OCI-LY7 (cell line): ENCODE measurements at regions not wholly inside any gene's neighbourhood (a gene's known extent, or its start where the extent isn't known, plus 50 kb on each side); places are given as distances from the start of the nearest gene placed in this dataset.

ENCODE experiments used
- BruUV-seq: library from RNA; stranded (reverse); fragments of 400-500 nt; replicated peaks from 2 replicates; lab custom pipeline; 2021; lab: Mats Ljungman, UMichigan
- CTCF ChIA-PET: fragments of 300-600 bp; sonication (Branson Sonifier 250); formaldehyde crosslinking; loops from one replicate; lab custom pipeline; 2022; ENCODE audit warnings: antibody characterized with exemption; ENCODE audit not compliant: unreplicated experiment; lab: Charles Lee
- POLR2A ChIA-PET: fragments of 300-600 bp; sonication (Branson Sonifier 250); formaldehyde crosslinking; loops from one replicate; lab custom pipeline; 2022; ENCODE audit warnings: antibody characterized with exemption; lab: Charles Lee
- DNase-seq: peaks from one replicate; pipeline ENCODE4 v3.0.0-alpha.2; 2015; ENCODE audit warnings: low spot score
- H2AFZ ChIP-seq: fragments of 200-600 bp; sonication (generic), shearing (Covaris generic); 2 replicates; pipeline ENCODE4 v1.6.1; 2014; ENCODE audit warnings: mild to moderate bottlenecking, antibody characterized with exemption, low read length, moderate library complexity
- H3K27ac ChIP-seq: fragments of 200-600 bp; sonication (generic); 2 replicates; pipeline ENCODE4 v1.5.1; 2014; ENCODE audit warnings: mixed run types, low read depth, mild to moderate bottlenecking, moderate library complexity, low read length, inconsistent platforms; ENCODE audit not compliant: poor library complexity, severe bottlenecking
- H3K36me3 ChIP-seq: fragments of 200-600 bp; sonication (generic); 2 replicates; pipeline ENCODE4 v1.6.1; 2014; ENCODE audit warnings: mild to moderate bottlenecking, antibody characterized with exemption, low read length, moderate library complexity, mixed read lengths; ENCODE audit not compliant: insufficient read depth
- H3K4me1 ChIP-seq: fragments of 200-600 bp; sonication (generic); 2 replicates; pipeline ENCODE4 v1.5.1; 2014; ENCODE audit warnings: mild to moderate bottlenecking, low read length; ENCODE audit not compliant: insufficient read depth, poor library complexity, severe bottlenecking
- H3K4me2 ChIP-seq: fragments of 200-600 bp; sonication (generic); 2 replicates; pipeline ENCODE4 v1.6.1; 2014; ENCODE audit warnings: mild to moderate bottlenecking, low read length
- H3K4me3 ChIP-seq: fragments of 200-600 bp; sonication (generic); 2 replicates; pipeline ENCODE4 v1.5.1; 2014; ENCODE audit warnings: mild to moderate bottlenecking, low read depth, low read length; ENCODE audit not compliant: poor library complexity, severe bottlenecking
- H3K79me2 ChIP-seq: fragments of 200-600 bp; sonication (generic); 2 replicates; pipeline ENCODE4 v1.6.1; 2016; ENCODE audit warnings: low read depth, mild to moderate bottlenecking, low read length, moderate library complexity, mixed read lengths; ENCODE audit not compliant: insufficient read depth
- H3K9me2 ChIP-seq: fragments of 200-600 bp; sonication (generic); 2 replicates; pipeline ENCODE4 v1.6.1; 2016; ENCODE audit warnings: mild to moderate bottlenecking, low read length, mixed read lengths; ENCODE audit not compliant: insufficient read depth
- H3K9me3 ChIP-seq: fragments of 200-600 bp; sonication (generic); 2 replicates; pipeline ENCODE4 v1.6.1; 2014; ENCODE audit warnings: mild to moderate bottlenecking, mixed run types, low read length, mixed read lengths
- H4K20me1 ChIP-seq: fragments of 200-600 bp; sonication (generic); 2 replicates; pipeline ENCODE4 v1.6.1; 2014; ENCODE audit warnings: mild to moderate bottlenecking, antibody characterized with exemption, low read length, moderate library complexity, mixed read lengths; ENCODE audit not compliant: insufficient read depth
- EZH2phosphoT487 ChIP-seq: fragments of 200-600 bp; sonication (generic); IDR thresholded peaks from 2 replicates; pipeline ENCODE4 v1.6.1; 2018; ENCODE audit warnings: low read depth, borderline replicate concordance, mild to moderate bottlenecking, mixed run types, antibody characterized with exemption, low read length, moderate library complexity, mixed read lengths
- intact Hi-C: fragments of 100-400 bp; cut with micrococcal nuclease; formaldehyde crosslinking; loops from one replicate; pipeline ENCODE4 v1.10.0; 2022; ENCODE audit not compliant: unreplicated experiment
- TF ChIP-seq, protein P1 (sequence below): fragments of 200-600 bp; sonication (generic); conservative IDR thresholded peaks from 2 replicates; pipeline ENCODE4 v1.5.1; 2014; ENCODE audit warnings: mild to moderate bottlenecking, antibody characterized with exemption, low read length, moderate library complexity, mixed read lengths

- CTCF ChIA-PET: interaction anchor here (1.0 kb wide), 1 partner anchor 12 kb away, joined by 3 read pairs; no protein-coding TSS in a partner anchor
These were observed 61.8 kb upstream of the TTLL7 start for GRCh38 chr1:84060781-84061180.

DNA sequence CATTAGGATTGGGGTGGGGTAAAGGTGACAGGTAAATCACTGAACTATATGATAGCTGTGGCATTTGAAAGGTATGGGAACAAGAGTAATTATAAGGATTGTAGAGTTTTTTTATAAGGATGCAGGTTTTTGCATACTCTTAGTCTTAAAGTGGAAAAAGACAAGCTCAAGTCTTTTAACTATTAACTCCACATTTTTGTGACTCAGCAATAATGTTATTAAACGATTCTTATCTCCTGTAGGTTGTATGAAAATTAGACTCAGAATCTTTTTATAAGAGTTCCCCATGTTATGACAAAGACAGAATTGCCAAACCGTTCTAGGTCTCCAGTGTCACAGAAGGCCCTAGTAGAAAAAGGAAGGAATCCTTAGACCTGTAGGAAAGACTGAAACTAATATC, 49.9 kb upstream of the TTLL7 start:
- TF ChIP-seq EZH2phosphoT487: no peak
- TF ChIP-seq, protein P1, sequence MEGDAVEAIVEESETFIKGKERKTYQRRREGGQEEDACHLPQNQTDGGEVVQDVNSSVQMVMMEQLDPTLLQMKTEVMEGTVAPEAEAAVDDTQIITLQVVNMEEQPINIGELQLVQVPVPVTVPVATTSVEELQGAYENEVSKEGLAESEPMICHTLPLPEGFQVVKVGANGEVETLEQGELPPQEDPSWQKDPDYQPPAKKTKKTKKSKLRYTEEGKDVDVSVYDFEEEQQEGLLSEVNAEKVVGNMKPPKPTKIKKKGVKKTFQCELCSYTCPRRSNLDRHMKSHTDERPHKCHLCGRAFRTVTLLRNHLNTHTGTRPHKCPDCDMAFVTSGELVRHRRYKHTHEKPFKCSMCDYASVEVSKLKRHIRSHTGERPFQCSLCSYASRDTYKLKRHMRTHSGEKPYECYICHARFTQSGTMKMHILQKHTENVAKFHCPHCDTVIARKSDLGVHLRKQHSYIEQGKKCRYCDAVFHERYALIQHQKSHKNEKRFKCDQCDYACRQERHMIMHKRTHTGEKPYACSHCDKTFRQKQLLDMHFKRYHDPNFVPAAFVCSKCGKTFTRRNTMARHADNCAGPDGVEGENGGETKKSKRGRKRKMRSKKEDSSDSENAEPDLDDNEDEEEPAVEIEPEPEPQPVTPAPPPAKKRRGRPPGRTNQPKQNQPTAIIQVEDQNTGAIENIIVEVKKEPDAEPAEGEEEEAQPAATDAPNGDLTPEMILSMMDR: no peak
- Histone ChIP-seq H3K36me3 (no peaks in the 10 kb centered on the region), H3K4me2 (no peak overlapping the region), H3K27ac (no peak overlapping the region), H2AFZ (no peak overlapping the region), H3K79me2 (no peaks in the 10 kb centered on the region), H3K4me1 (no peaks in the 10 kb centered on the region), H3K4me3 (no peak overlapping the region), H3K9me3 (no peaks in the 10 kb centered on the region), H3K9me2 (no peaks in the 10 kb centered on the region), H4K20me1 (no peaks in the 10 kb centered on the region)
- ChIA-PET CTCF (interaction anchor here (0.9 kb wide), 1 partner anchor 12 kb away, joined by 3 read pairs; no protein-coding TSS in a partner anchor), POLR2A (interaction anchor here (1.5 kb wide), 1 partner anchor 9 kb away, joined by 3 read pairs; no protein-coding TSS in a partner anchor)
- BruUV-seq: no TSS peak
- no peak for DNase-seq
- intact Hi-C loops: no loop called here

More at GRCh38 chr1:84060781-84061180, 61.8 kb upstream of the TTLL7 start:
- no peaks in the 10 kb centered on the region for H4K20me1 ChIP-seq
- no peak overlapping the region for H3K4me2 ChIP-seq
- no peak overlapping the region for H3K4me3 ChIP-seq
- no TSS peak for BruUV-seq
- H3K27ac ChIP-seq: no peak overlapping the region
- H3K9me2 ChIP-seq: no peaks in the 10 kb centered on the region
- H3K9me3 ChIP-seq: no peaks in the 10 kb centered on the region
- no peaks in the 10 kb centered on the region for H3K36me3 ChIP-seq
- TF ChIP-seq, protein P1: no peak
- no peak for TF ChIP-seq EZH2phosphoT487
- no peaks in the 10 kb centered on the region for H3K79me2 ChIP-seq
- H3K4me1 ChIP-seq: no peaks in the 10 kb centered on the region
- POLR2A ChIA-PET: interaction anchor here (0.6 to 1.7 kb wide), 4 partner anchors 11 to 44 kb away, joined by 3 to 12 read pairs (median 4); no protein-coding TSS in a partner anchor
- no peak overlapping the region for H2AFZ ChIP-seq
- intact Hi-C loops: no loop called here
- no peak for DNase-seq
